ENCODE measurements at regions not wholly inside any gene's neighbourhood (a gene's known extent, or its start where the extent isn't known, plus 50 kb on each side); places are given as distances from the start of the nearest gene placed in this dataset.
"Not testable (repeated sequence)": the region's sequence is repeated elsewhere in the genome, so short reads cannot be mapped to it uniquely, and the experiment has no call there.

DNA sequence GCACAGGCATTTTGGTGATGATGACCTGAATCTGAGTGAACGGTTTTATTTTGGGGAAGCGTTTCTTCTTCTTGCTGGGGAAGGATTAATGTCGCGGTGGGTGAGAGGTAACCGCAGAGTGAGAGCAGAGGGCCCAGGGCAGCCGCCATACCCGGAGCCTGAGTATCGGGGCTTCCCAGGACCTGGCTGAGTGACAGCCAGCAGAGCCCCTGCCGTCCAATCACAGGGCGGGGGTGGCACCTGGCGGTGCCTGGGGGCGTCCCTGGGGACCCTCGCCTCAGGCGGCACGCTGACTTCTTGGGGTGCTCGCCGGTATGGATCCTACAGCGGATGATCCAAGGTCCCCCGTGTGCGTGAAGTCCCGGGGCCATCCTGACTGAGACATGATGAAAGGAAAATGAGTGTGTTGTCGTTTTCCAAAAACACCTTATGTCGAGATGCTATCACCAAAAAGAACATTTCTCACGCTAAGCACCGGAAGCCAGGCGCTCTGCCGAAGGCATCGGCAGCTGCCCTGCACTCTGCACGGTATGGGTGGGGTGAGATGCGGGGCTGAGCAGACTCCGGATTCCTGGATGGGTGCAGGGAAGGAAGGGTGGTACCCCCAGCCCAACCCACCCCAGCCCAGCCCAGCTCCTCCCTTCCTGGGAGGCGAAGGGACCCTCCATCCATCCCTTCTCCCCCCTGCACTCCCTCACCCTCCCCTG is 227.9 kb upstream of the SHH start:
- Histone ChIP-seq H3K36me3 (no peaks in the 10 kb centered on the region), H3K9me3 (no peaks in the 10 kb centered on the region), H3K27me3 (peaks cover 0 to 58% (median 29%) of the 10 kb centered on the region in 7 donors), H3K4me1 (no peaks in the 10 kb centered on the region), H3K27ac (no peak overlapping the region), H3K4me3 (no peak overlapping the region)
- no peak for DNase-seq
- ATAC-seq: no peak
- intact Hi-C loops (cut with DNase I): loop anchor here in 2 of 10 donors (5.0 to 10.0 kb wide), 2 partner anchors 58 to 65 kb away; no protein-coding TSS in a partner anchor
- TF ChIP-seq, protein P1, sequence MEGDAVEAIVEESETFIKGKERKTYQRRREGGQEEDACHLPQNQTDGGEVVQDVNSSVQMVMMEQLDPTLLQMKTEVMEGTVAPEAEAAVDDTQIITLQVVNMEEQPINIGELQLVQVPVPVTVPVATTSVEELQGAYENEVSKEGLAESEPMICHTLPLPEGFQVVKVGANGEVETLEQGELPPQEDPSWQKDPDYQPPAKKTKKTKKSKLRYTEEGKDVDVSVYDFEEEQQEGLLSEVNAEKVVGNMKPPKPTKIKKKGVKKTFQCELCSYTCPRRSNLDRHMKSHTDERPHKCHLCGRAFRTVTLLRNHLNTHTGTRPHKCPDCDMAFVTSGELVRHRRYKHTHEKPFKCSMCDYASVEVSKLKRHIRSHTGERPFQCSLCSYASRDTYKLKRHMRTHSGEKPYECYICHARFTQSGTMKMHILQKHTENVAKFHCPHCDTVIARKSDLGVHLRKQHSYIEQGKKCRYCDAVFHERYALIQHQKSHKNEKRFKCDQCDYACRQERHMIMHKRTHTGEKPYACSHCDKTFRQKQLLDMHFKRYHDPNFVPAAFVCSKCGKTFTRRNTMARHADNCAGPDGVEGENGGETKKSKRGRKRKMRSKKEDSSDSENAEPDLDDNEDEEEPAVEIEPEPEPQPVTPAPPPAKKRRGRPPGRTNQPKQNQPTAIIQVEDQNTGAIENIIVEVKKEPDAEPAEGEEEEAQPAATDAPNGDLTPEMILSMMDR (IDR thresholded peaks at IDR 0.05): no peak
- 71 to 80% methylated on average over 32 of the region's 32 CpGs for WGBS, 2 donors

DNA sequence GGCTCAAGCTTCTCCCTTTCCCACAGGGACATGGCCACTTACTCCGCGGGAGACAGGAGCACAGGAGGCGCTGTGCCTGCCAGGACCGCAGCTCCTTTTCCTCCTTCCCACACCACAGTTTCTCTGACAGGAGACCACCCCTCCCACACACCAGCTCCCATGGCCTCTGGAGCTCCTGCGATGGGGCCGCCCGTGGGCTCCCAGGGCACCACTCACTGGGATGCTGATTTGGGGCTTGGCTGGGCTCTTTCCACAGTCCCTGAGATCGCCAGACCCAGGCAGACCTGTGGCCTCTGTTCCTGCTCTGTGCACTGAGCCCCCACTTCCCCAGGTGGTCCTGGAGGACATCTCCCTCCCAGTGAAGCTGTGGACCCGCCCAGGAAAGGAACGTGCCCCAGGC is 226.9 kb upstream of the SHH start:
- H3K4me1 ChIP-seq: no peaks in the 10 kb centered on the region
- H3K9me3 ChIP-seq: peaks cover 0 to under 1% (median 0%) of the 10 kb centered on the region in 11 donors
- TF ChIP-seq, protein P1 (IDR thresholded peaks at IDR 0.05): no peak
- DNase-seq (no peak), ATAC-seq (no peak)
- WGBS, 2 donors: 82 to 83% methylated on average over 10 of the region's 10 CpGs
- no peaks in the 10 kb centered on the region for H3K36me3 ChIP-seq
- no peak overlapping the region for H3K27ac ChIP-seq
- no peak overlapping the region for H3K4me3 ChIP-seq
- intact Hi-C loops (cut with DNase I): loop anchor here in 1 of 10 donors (10.0 kb wide), 1 partner anchor 64 kb away; no protein-coding TSS in a partner anchor
- peaks cover 0 to 58% (median 29%) of the 10 kb centered on the region in 7 donors for H3K27me3 ChIP-seq

DNA sequence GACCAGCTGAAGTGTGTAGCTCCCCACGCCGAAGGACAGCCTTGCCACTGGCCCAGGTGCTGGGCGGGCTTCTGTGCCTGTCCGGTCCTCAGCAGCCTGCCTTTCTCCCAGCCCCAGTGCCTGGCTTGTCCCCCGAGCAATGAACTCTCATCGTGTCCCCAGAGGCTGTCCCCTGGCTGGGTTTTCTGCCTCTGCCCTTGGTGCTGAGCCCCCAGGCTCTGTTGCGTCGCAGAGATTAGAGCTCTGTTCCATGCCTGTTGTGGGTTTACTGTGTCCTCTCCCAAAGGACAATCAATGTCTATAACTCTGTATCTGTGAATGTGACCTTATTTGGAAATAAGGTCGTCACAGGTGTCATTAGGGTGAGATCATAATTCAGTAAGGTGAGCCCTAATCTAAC is 226.1 kb upstream of the SHH start:
- H3K4me3 ChIP-seq: no peak overlapping the region
- H3K4me1 ChIP-seq: no peaks in the 10 kb centered on the region
- intact Hi-C loops (cut with DNase I): loop anchor here in 1 of 10 donors (10.0 kb wide), 1 partner anchor 64 kb away; no protein-coding TSS in a partner anchor
- H3K9me3 ChIP-seq: peaks cover 0 to 9% (median 0%) of the 10 kb centered on the region in 11 donors
- H3K36me3 ChIP-seq: no peaks in the 10 kb centered on the region
- TF ChIP-seq, protein P1 (IDR thresholded peaks at IDR 0.05): no peak
- peaks cover 0 to 54% (median 29%) of the 10 kb centered on the region in 7 donors for H3K27me3 ChIP-seq
- no peak overlapping the region for H3K27ac ChIP-seq
- ATAC-seq: no peak
- whole genome bisulfite sequencing, 2 donors: 48 to 53% methylated on average over 9 of the region's 9 CpGs
- no peak for DNase-seq

DNA sequence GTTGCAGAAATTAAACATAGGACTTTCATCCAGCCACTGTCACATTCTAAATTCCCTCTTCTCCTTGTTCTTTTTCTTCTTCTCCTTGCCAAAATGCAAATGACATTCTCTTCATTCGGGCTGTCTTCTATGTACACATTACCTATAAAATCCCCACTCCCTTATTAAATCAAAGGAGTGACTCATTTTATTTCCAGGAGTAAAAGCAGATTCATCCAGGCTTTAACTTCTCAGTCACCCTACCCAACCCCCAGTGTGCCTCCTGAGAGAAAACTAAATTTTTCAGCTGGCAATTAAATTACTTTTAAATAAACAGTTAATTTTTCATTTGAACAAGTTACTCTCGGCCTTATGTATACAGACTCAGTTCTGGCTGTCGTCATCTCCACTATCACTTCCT is 223.9 kb upstream of the SHH start:
- TF ChIP-seq, protein P1 (IDR thresholded peaks at IDR 0.05): no peak
- ATAC-seq (no peak), DNase-seq (no peak)
- no peaks in the 10 kb centered on the region for H3K36me3 ChIP-seq
- peaks cover 0 to 21% (median 0%) of the 10 kb centered on the region in 11 donors for H3K9me3 ChIP-seq
- H3K27ac ChIP-seq: no peak overlapping the region
- H3K4me1 ChIP-seq: no peaks in the 10 kb centered on the region
- 48 to 49% methylated on average over 3 of the region's 3 CpGs for WGBS, 2 donors
- H3K4me3 ChIP-seq: no peak overlapping the region
- intact Hi-C loops (cut with DNase I): loop anchor here in 1 of 10 donors (10.0 kb wide), 1 partner anchor 61 kb away; no protein-coding TSS in a partner anchor
- peaks cover 0 to 40% (median 25%) of the 10 kb centered on the region in 7 donors for H3K27me3 ChIP-seq

DNA sequence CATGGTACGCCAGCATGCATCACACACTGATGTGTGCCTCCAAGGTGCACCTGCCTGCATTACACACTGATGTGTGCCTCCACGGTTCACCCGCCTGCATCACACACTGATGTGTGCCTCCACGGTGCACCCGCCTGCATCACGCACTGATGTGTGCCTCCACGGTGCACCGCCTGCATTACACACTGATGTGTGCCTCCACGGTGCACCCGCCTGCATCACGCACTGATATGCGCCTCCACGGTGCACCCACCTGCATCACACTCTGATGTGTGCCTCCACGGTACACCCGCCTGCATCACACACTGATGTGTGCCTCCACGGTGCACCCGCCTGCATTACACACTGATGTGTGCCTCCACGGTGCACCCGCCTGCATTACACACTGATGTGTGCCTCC is 223.1 kb upstream of the SHH start:
- DNase-seq, H3K4me1 ChIP-seq, ATAC-seq, H3K27ac ChIP-seq, H3K36me3 ChIP-seq, H3K4me3 ChIP-seq: not testable (repeated sequence)
- intact Hi-C loops (cut with DNase I): loop anchor here in 1 of 10 donors (10.0 kb wide), 1 partner anchor 61 kb away; no protein-coding TSS in a partner anchor
- Histone ChIP-seq H3K27me3 (peaks cover 0 to 42% (median 25%) of the 10 kb centered on the region in 7 donors), H3K9me3 (peaks cover 0 to 21% (median 0%) of the 10 kb centered on the region in 11 donors)
- WGBS, 2 donors: 89 to 93% methylated on average over 19 of the region's 19 CpGs

All from heart right ventricle (tissue), 16 donors.